HCT116 (cell line): ENCODE measurements at regions not wholly inside any gene's neighbourhood (a gene's known extent, or its start where the extent isn't known, plus 50 kb on each side); places are given as distances from the start of the nearest gene placed in this dataset.

Experiments
- ATAC-seq: fragments of 200-7000 bp; cut with Tn5 transposase; 2 replicates; pipeline ENCODE4 v1.9.1; 2020; ENCODE audit warnings: mild to moderate bottlenecking, moderate library complexity
- BruUV-seq: library from RNA; stranded (reverse); fragments of 400-500 nt; replicated peaks from 2 replicates; lab custom pipeline; 2021; lab: Mats Ljungman, UMichigan
- CTCF ChIA-PET: fragments of 300-600 bp; sonication (Branson Sonifier 250); formaldehyde crosslinking; loops from one replicate; lab custom pipeline; 2021; ENCODE audit warnings: antibody characterized with exemption; lab: Charles Lee
- POLR2A ChIA-PET: fragments of 300-600, 350-600 bp; sonication (Branson Sonifier 250); formaldehyde crosslinking; loops from one replicate; lab custom pipeline; 2021; ENCODE audit warnings: antibody characterized with exemption; lab: Charles Lee
- RAD21 ChIA-PET, 2 experiments: fragments of 300-600 bp; sonication (Branson Sonifier 250); formaldehyde crosslinking; loops; one replicate each; lab custom pipeline; 2023; ENCODE audit warnings: low total read pairs in 2 of 2; ENCODE audit not compliant: uncharacterized antibody in 2 of 2, unreplicated experiment in 2 of 2, low non-redundant PET in 1 of 2; lab: Charles Lee
- DNase-seq: peaks from one replicate; pipeline ENCODE4 v3.0.0-alpha.2; 2010; ENCODE audit warnings: low read depth, low spot score
- H2AFZ ChIP-seq: fragments of 200-600 bp; shearing (Covaris generic), sonication (generic); 2 replicates; pipeline ENCODE4 v1.6.1; 2017; ENCODE audit warnings: low read depth, mixed run types, mixed read lengths, antibody characterized with exemption, low read length; ENCODE audit not compliant: poor library complexity, severe bottlenecking
- H3K27ac ChIP-seq: 2 replicates; pipeline ENCODE4 v1.5.1; 2012; ENCODE audit warnings: low read depth, low read length
- H3K27me3 ChIP-seq: fragments of 200-600 bp; sonication (generic); 2 replicates; pipeline ENCODE4 v1.6.1; 2016; ENCODE audit warnings: mixed run types, low read length, mixed read lengths; ENCODE audit not compliant: insufficient read depth
- H3K36me3 ChIP-seq, 2 experiments: fragments of 200-500 bp in 1 of 2; fragments of 200-600 bp in 1 of 2; sonication (Bioruptor generic) in 1 of 2; sonication (generic) in 1 of 2; 2 replicates each; pipeline versions ENCODE4 v1.5.1 to v1.6.1; 2014 to 2016; ENCODE audit warnings: low read length in 2 of 2, inconsistent platforms in 1 of 2, mixed read lengths in 1 of 2, mixed run types in 1 of 2; ENCODE audit not compliant: insufficient read depth in 2 of 2, control insufficient read depth in 1 of 2
- H3K4me1 ChIP-seq, 2 experiments: fragments of 200-600 bp in 1 of 2; sonication (generic) in 1 of 2; 2 replicates each; pipeline versions ENCODE4 v1.5.1 to v1.6.1; 2012 to 2017; ENCODE audit warnings: low read length in 2 of 2, inconsistent platforms in 1 of 2, mild to moderate bottlenecking in 1 of 2, mixed read lengths in 1 of 2, mixed run types in 1 of 2, moderate library complexity in 1 of 2; ENCODE audit not compliant: insufficient read depth in 2 of 2, control insufficient read depth in 1 of 2
- H3K4me2 ChIP-seq: fragments of 200-600 bp; sonication (generic); 2 replicates; pipeline ENCODE4 v1.6.1; 2017; ENCODE audit warnings: mixed run types, low read length, mixed read lengths
- H3K4me3 ChIP-seq, 2 experiments: fragments of 200-600 bp in 1 of 2; sonication (generic) in 1 of 2; replicated peaks in 1 of 2; 2 replicates each; pipeline ENCODE4 v1.5.1; 2011 to 2016; ENCODE audit warnings: low read length in 2 of 2, control low read depth in 1 of 2, low read depth in 1 of 2, mild to moderate bottlenecking in 1 of 2, mixed read lengths in 1 of 2, mixed run types in 1 of 2
- H3K79me2 ChIP-seq: fragments of 200-600 bp; sonication (generic); 2 replicates; pipeline ENCODE4 v1.6.1; 2017; ENCODE audit warnings: mild to moderate bottlenecking, mixed run types, low read length, moderate library complexity, mixed read lengths; ENCODE audit not compliant: insufficient read depth
- H3K9ac ChIP-seq: fragments of 200-600 bp; sonication (generic); 2 replicates; pipeline ENCODE4 v1.6.1; 2016; ENCODE audit warnings: low read length, mixed read lengths
- H3K9me2 ChIP-seq: fragments of 200-600 bp; sonication (generic), shearing (Covaris generic); 2 replicates; pipeline ENCODE4 v1.6.1; 2017; ENCODE audit warnings: mixed run types, mild to moderate bottlenecking, moderate library complexity; ENCODE audit not compliant: insufficient read depth
- H3K9me3 ChIP-seq, 2 experiments: fragments of 200-500 bp in 1 of 2; fragments of 200-600 bp in 1 of 2; sonication (Bioruptor generic) in 1 of 2; sonication (generic) in 1 of 2; 2 replicates each; pipeline ENCODE4 v1.6.1; 2014 to 2017; ENCODE audit warnings: low read length in 2 of 2, mixed read lengths in 2 of 2, inconsistent platforms in 1 of 2, low read depth in 1 of 2, mild to moderate bottlenecking in 1 of 2, mixed run types in 1 of 2, moderate library complexity in 1 of 2; ENCODE audit not compliant: control insufficient read depth in 1 of 2, insufficient read depth in 1 of 2
- H4K20me1 ChIP-seq: fragments of 200-600 bp; sonication (generic), shearing (Covaris generic); 2 replicates; pipeline ENCODE4 v1.6.1; 2017; ENCODE audit warnings: mixed run types, mild to moderate bottlenecking, moderate library complexity; ENCODE audit not compliant: insufficient read depth
- ATF3 ChIP-seq: IDR thresholded peaks from 2 replicates; pipeline ENCODE4 v1.6.1; 2012
- CBX3 ChIP-seq: IDR thresholded peaks from 2 replicates; pipeline ENCODE4 v1.6.1; 2012; ENCODE audit warnings: low read depth
- CEBPB ChIP-seq: IDR thresholded peaks from 2 replicates; pipeline ENCODE4 v1.6.1; 2012; ENCODE audit warnings: low read depth
- CTCF ChIP-seq, 3 experiments: fragments of 200-600 bp in 1 of 3; sonication (generic) in 1 of 3; IDR thresholded peaks in 2 of 3; conservative IDR thresholded peaks in 1 of 3; 2 replicates each; pipeline ENCODE4 v1.5.1; 2012 to 2017; ENCODE audit warnings: low read depth in 2 of 3, low read length in 2 of 3, antibody characterized with exemption in 1 of 3, borderline replicate concordance in 1 of 3, control low read depth in 1 of 3, mild to moderate bottlenecking in 1 of 3, mixed read lengths in 1 of 3, mixed run types in 1 of 3, moderate library complexity in 1 of 3; ENCODE audit not compliant: insufficient read depth in 1 of 3
- EGR1 ChIP-seq: IDR thresholded peaks from 2 replicates; pipeline ENCODE4 v1.6.1; 2012; ENCODE audit warnings: low read depth
- ELF1 ChIP-seq: IDR thresholded peaks from 2 replicates; pipeline ENCODE4 v1.6.1; 2012; ENCODE audit warnings: low read depth, borderline replicate concordance
- EZH2 ChIP-seq: fragments of 200-600 bp; sonication (generic); IDR thresholded peaks from 2 replicates; pipeline ENCODE4 v1.6.1; 2017; ENCODE audit warnings: antibody characterized with exemption, mixed run types
- EZH2phosphoT487 ChIP-seq: fragments of 200-600 bp; IDR thresholded peaks from 2 replicates; pipeline ENCODE4 v1.6.1; 2018; ENCODE audit warnings: antibody characterized with exemption, borderline replicate concordance
- FOSL1 ChIP-seq: IDR thresholded peaks from 2 replicates; pipeline ENCODE4 v1.6.1; 2012; ENCODE audit warnings: low read depth
- MAX ChIP-seq: IDR thresholded peaks from 2 replicates; pipeline ENCODE4 v1.6.1; 2012
- POLR2AphosphoS5 ChIP-seq: IDR thresholded peaks from 2 replicates; pipeline ENCODE4 v1.6.1; 2011; ENCODE audit warnings: mild to moderate bottlenecking, low read depth, low read length, moderate library complexity
- RAD21 ChIP-seq: IDR thresholded peaks from 2 replicates; pipeline ENCODE4 v1.6.1; 2012; ENCODE audit warnings: low read depth, mild to moderate bottlenecking
- REST ChIP-seq: IDR thresholded peaks from 2 replicates; pipeline ENCODE4 v1.6.1; 2012; ENCODE audit warnings: low read depth
- ZFX ChIP-seq: fragments of 450-650 bp; IDR thresholded peaks from 2 replicates; pipeline ENCODE4 v1.6.1; 2017
- ZNF274 ChIP-seq: fragments of 200-500 bp; sonication (Bioruptor generic); IDR thresholded peaks from 2 replicates; pipeline ENCODE4 v1.6.1; 2014; ENCODE audit warnings: mild to moderate bottlenecking, low read depth, low read length, inconsistent platforms
- intact Hi-C: fragments of 100-400 bp; cut with micrococcal nuclease; formaldehyde crosslinking; loops from 2 replicates; pipeline ENCODE4 v1.10.0; 2022

- H3K27me3 ChIP-seq, result no peaks in the 10 kb centered on the region
- H2AFZ ChIP-seq, result no peak overlapping the region
- ATAC-seq (no peak), DNase-seq (no peak)
- intact Hi-C loops, result no loop called here
- BruUV-seq, result no TSS peak
- no peaks in the 10 kb centered on the region for H3K79me2 ChIP-seq
- no peaks in the 10 kb centered on the region for H4K20me1 ChIP-seq
- RAD21 ChIA-PET, result no interaction called here
- no peak overlapping the region for H3K27ac ChIP-seq
- POLR2A ChIA-PET, result no interaction called here
- CTCF ChIA-PET, result no interaction called here
- no peaks in the 10 kb centered on the region for H3K9me2 ChIP-seq
- no peaks in the 10 kb centered on the region for H3K9me3 ChIP-seq
- H3K4me1 ChIP-seq, result no peaks in the 10 kb centered on the region
- H3K36me3 ChIP-seq, result no peaks in the 10 kb centered on the region
- no peak overlapping the region for H3K4me3 ChIP-seq
- no peak overlapping the region for H3K9ac ChIP-seq
- TF ChIP-seq ZFX, result no peak
- TF ChIP-seq CEBPB, result no peak
- no peak for TF ChIP-seq EZH2
- no peak for TF ChIP-seq RAD21
- no peak for TF ChIP-seq ZNF274
- no peak for TF ChIP-seq CTCF (IDR thresholded peaks at IDR 0.05 in 2 of 3, conservative IDR thresholded peaks at IDR 0.05 in 1 of 3; ENCODE audit: borderline replicate concordance in 1 of 3, insufficient read depth in 1 of 3, low read depth in 2 of 3, low read length in 2 of 3)
- TF ChIP-seq REST, result no peak
- no peak for TF ChIP-seq ATF3
- no peak for TF ChIP-seq EZH2phosphoT487
- no peak for TF ChIP-seq EGR1
- TF ChIP-seq CBX3, result no peak
- TF ChIP-seq FOSL1, result no peak
- TF ChIP-seq POLR2AphosphoS5, result no peak
- no peak for TF ChIP-seq MAX
- no peak for TF ChIP-seq ELF1
- H3K4me2 ChIP-seq, result no peak overlapping the region
These were observed 66.4 kb upstream of the EDAR start for GRCh38 chr2:109055435-109055834.
